ENCODE measurements at regions not wholly inside any gene's neighbourhood (a gene's known extent, or its start where the extent isn't known, plus 50 kb on each side); places are given as distances from the start of the nearest gene placed in this dataset.

DNA sequence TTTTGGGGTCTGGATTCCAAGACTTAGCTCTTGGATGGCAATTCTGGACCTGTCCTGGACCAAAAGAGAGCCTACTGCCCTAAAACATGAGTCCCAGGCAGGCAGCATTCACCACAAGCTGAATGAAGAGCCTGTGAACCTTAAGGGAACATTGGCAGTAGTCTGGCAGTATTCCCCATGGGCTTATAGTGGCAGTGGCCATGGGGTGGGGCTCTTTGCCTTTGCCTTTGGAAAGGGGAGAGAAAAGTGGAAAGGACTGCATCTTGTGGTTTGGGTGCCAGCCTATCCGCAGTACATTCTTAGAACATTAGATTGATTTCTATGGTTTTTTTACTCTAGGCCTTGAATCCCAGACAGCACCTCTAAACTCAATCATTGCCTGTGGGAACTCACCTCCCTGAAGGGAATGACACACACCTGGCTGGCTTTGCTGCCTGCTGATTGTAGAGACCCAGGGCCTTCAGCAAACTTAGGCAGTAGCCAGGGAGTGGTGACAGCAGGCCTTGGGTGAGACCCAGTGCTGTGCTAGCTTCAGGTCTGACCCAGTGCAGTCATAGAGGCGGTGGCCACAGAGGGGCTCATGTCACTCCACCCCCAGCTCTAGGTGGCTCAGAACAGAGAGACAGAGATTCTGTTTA is 216.3 kb downstream of the CETN3 start:
- Histone ChIP-seq H3K4me3 (no peak overlapping the region), H3K4me1 (no peaks in the 10 kb centered on the region), H3K9me3 (no peaks in the 10 kb centered on the region), H3K36me3 (no peaks in the 10 kb centered on the region), H3K27ac (no peak overlapping the region), H3K27me3 (no peaks in the 10 kb centered on the region)
- TF ChIP-seq EP300 (IDR thresholded peaks at IDR 0.05) (no peak), POLR2AphosphoS5 (IDR thresholded peaks at IDR 0.05) (no peak), POLR2A (IDR thresholded peaks at IDR 0.05) (no peak), CTCF (IDR thresholded peaks at IDR 0.05) (no peak)
- DNase-seq (ENCODE audit: low spot score in 2 of 2): no peak
- 86% methylated on average over 2 of the region's 2 CpGs for WGBS

DNA sequence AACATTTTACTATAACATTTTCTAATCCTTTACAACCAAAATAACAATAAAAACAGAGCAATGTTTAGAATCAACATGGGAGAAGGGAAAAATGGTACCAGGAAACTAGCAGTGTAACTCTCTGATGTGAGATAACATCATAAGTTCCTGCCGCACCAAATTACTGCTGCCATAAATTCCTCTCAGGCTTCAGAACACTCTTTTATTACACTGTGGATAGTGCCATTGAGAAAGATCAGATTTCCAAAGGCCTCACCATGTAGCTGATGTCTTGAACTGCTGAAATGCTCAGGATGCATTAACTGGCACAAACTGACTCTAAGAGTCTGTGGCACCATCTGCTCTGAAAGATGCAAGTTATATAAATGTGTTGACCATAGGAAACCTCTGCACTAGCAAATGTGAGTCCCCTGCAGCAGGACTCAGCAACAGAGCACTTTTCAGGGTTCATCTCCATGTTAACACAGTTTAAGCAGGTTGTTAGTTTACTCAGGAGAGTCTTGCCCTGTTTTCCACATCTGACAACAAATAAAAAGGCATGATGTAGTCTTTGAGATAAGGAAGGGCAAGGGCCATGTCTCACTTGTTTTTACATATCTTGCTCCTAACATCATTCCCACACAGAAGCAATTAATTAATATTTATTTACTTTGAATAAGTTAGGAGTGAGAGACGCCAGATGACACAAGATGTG is 218.1 kb downstream of the CETN3 start:
- WGBS: 67% methylated on average over 2 of the region's 2 CpGs
- TF ChIP-seq POLR2AphosphoS5 (IDR thresholded peaks at IDR 0.05) (no peak), CTCF (IDR thresholded peaks at IDR 0.05) (no peak), POLR2A (IDR thresholded peaks at IDR 0.05) (no peak), EP300 (IDR thresholded peaks at IDR 0.05) (no peak)
- no peak for DNase-seq (ENCODE audit: low spot score in 2 of 2)
- Histone ChIP-seq H3K27me3 (no peaks in the 10 kb centered on the region), H3K4me1 (no peaks in the 10 kb centered on the region), H3K4me3 (no peak overlapping the region), H3K27ac (no peak overlapping the region), H3K9me3 (no peaks in the 10 kb centered on the region), H3K36me3 (no peaks in the 10 kb centered on the region)

DNA sequence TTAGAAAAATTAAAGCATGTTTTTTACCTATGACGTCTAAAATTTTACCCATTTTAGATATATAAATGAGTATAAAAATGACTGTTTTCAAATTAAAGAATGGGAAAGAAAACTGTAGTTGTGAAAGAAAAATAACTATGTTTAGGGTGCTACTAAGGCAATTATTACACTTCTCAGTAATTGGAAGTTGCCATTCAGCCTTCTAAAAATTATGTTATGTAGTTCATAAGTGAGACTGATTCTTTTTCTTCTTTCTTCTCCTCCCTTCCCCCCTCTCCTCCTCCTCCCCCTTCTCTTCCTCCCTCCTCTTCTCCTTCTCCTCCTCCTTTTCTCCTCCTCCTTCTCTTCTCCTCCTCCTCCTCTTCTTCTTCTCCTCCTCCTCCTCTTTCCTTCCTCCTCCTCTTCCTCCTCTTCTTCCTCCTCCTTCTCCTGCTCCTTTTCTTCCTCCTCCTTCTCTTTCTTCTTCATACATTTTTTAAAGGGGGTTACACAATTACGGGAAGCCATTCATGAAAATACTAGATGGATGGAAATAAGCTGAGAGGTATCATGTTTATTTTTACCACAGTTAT is 223.6 kb downstream of the CETN3 start:
- TF ChIP-seq POLR2AphosphoS5 (IDR thresholded peaks at IDR 0.05): no peak
- TF ChIP-seq EP300 (IDR thresholded peaks at IDR 0.05): no peak
- TF ChIP-seq POLR2A (IDR thresholded peaks at IDR 0.05): no peak
- no peak for TF ChIP-seq CTCF (IDR thresholded peaks at IDR 0.05)
- 92% methylated on average over 2 of the region's 2 CpGs for WGBS
- no peak for DNase-seq (ENCODE audit: low spot score in 2 of 2)
- Histone ChIP-seq H3K27me3 (no peaks in the 10 kb centered on the region), H3K4me3 (no peak overlapping the region), H3K27ac (no peak overlapping the region), H3K9me3 (no peaks in the 10 kb centered on the region), H3K36me3 (no peaks in the 10 kb centered on the region), H3K4me1 (no peaks in the 10 kb centered on the region)

DNA sequence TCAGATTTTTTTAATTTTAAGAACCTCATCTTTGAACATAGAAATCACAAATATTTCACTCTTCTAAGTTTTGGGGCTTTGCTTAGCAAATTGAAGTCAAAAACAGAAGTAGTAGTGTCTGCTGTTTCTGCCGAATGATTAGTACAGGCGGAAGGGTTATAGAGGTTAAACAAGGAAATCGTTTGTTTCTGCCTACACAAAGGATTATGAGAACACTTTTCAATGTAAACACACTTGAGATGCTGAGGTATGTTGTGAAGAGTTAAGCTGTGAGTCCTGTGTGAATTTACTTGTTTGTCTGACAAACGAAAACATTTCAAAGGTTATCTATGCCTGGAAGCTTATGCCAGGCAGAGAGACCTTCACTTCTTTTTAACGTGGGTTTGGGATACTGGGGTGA is 224.8 kb downstream of the CETN3 start:
- no peaks in the 10 kb centered on the region for H3K9me3 ChIP-seq
- no peak for DNase-seq (ENCODE audit: low spot score in 2 of 2)
- H3K27me3 ChIP-seq: no peaks in the 10 kb centered on the region
- no peaks in the 10 kb centered on the region for H3K4me1 ChIP-seq
- H3K36me3 ChIP-seq: no peaks in the 10 kb centered on the region
- no peak for TF ChIP-seq POLR2A (IDR thresholded peaks at IDR 0.05)
- TF ChIP-seq EP300 (IDR thresholded peaks at IDR 0.05): no peak
- no peak for TF ChIP-seq POLR2AphosphoS5 (IDR thresholded peaks at IDR 0.05)
- no peak for TF ChIP-seq CTCF (IDR thresholded peaks at IDR 0.05)
- H3K27ac ChIP-seq: no peak overlapping the region
- 55% methylated on average over 5 of the region's 5 CpGs for WGBS
- H3K4me3 ChIP-seq: no peak overlapping the region

DNA sequence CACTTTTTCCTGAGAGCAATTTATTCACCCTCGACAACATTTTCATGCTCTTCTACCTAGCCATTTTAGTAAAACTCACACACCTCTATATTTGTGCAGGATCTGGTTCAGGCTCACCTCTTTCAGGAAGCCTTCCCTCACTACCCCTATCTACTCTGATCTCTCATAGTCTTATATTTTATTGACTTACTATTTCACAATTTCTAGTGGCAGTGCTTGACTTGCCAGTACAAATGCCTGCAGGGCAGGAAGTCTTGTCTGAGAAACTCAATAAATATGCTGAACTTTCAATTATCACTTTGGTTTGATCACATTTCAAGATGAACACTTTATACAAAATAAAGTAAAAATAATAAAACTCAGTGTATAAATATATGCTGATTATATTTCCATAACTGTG is 226.8 kb downstream of the CETN3 start:
- Histone ChIP-seq H3K27me3 (no peaks in the 10 kb centered on the region), H3K27ac (no peak overlapping the region), H3K36me3 (no peaks in the 10 kb centered on the region), H3K9me3 (no peaks in the 10 kb centered on the region), H3K4me3 (no peak overlapping the region), H3K4me1 (no peaks in the 10 kb centered on the region)
- 81% methylated on average over 1 of the region's 1 CpG for WGBS
- TF ChIP-seq EP300 (IDR thresholded peaks at IDR 0.05): no peak
- TF ChIP-seq POLR2A (IDR thresholded peaks at IDR 0.05): no peak
- no peak for TF ChIP-seq CTCF (IDR thresholded peaks at IDR 0.05)
- TF ChIP-seq POLR2AphosphoS5 (IDR thresholded peaks at IDR 0.05): no peak
- no peak for DNase-seq (ENCODE audit: low spot score in 2 of 2)
